PC-9 (cell line): ENCODE measurements at regions not wholly inside any gene's neighbourhood (a gene's known extent, or its start where the extent isn't known, plus 50 kb on each side); places are given as distances from the start of the nearest gene placed in this dataset.

Experiments used
- EZH2 ChIP-seq: fragments of 200-600 bp; sonication (generic); IDR thresholded peaks from 2 replicates; pipeline ENCODE4 v1.8.0; 2017; ENCODE audit warnings: antibody characterized with exemption, low read depth
- TF ChIP-seq, protein P1 (sequence below): fragments of 200-600 bp; sonication (generic); conservative IDR thresholded peaks from 2 replicates; pipeline ENCODE4 v1.6.1; 2017; ENCODE audit warnings: mixed run types, antibody characterized with exemption, mild to moderate bottlenecking, moderate library complexity

- no peak for TF ChIP-seq EZH2
- TF ChIP-seq, protein P1, sequence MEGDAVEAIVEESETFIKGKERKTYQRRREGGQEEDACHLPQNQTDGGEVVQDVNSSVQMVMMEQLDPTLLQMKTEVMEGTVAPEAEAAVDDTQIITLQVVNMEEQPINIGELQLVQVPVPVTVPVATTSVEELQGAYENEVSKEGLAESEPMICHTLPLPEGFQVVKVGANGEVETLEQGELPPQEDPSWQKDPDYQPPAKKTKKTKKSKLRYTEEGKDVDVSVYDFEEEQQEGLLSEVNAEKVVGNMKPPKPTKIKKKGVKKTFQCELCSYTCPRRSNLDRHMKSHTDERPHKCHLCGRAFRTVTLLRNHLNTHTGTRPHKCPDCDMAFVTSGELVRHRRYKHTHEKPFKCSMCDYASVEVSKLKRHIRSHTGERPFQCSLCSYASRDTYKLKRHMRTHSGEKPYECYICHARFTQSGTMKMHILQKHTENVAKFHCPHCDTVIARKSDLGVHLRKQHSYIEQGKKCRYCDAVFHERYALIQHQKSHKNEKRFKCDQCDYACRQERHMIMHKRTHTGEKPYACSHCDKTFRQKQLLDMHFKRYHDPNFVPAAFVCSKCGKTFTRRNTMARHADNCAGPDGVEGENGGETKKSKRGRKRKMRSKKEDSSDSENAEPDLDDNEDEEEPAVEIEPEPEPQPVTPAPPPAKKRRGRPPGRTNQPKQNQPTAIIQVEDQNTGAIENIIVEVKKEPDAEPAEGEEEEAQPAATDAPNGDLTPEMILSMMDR = no peak
Observed at GRCh38 chr17:13228225-13228624, 210.4 kb upstream of the ELAC2 start.
